ENCODE measurements at regions not wholly inside any gene's neighbourhood (a gene's known extent, or its start where the extent isn't known, plus 50 kb on each side); places are given as distances from the start of the nearest gene placed in this dataset.
"Not testable (repeated sequence)": the region's sequence is repeated elsewhere in the genome, so short reads cannot be mapped to it uniquely, and the experiment has no call there.

DNA sequence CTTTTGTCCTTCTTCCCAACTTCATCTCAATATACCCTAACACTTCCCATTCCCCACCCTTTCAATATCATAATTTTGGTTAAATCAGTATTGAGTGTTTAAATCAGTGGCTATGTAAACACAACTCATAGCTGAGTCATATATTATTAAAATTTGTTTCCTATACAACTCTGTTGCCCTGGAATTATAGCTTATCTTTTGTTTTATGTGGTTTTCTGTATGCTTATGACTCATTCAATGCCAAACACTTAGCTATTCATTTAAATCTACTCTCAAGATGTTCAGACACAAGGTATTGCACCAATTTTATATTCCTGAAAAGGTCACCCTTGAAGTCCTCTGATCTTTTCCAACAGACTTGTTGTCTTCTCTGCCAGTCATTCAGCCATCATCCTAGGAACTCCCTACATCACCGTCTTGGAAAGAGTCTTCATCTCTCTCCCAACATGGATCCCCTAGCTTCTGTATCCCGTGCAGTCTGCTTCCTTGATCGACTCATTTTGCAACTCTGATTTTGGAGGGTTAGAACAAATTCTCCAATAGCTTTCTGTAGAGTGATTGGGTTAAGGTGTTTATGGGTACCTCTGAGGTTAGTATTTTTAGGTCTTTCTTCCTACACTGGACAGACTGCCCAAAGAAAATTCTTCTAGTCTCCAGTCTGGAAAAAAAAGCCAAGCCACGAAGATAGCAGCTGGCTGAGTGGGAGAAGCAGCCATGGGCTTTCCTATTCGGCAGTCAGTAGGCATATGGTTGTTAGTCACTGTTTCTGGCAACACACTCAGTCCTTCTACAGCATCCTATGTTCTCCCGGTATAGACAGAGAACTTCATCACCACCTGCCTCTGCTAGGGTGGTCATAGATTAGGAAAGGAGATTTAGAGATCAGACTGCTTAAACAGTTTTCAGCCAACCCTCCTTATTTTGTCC, 102.1 kb downstream of the CRPPA start:
- DNase-seq: no peak

DNA sequence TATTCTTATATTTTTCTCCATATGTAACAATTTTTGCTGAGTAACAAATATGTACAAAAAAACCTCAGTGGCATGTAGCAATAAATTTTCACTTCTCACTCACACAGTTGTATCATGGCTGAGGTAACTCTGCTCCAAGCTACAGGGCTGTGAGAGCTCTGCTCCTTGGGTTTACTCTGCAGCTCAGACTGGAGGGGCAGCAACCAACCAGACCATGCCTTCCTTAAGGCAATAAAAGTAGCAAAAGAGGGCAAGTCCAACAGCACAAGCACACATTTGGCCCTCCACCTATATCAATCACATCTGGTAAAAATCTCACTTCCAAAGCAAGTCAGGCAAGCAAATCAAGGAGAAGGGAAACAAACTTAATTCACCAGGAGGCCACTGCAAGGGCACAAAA, 102.9 kb downstream of the CRPPA start:
- DNase-seq: no peak

DNA sequence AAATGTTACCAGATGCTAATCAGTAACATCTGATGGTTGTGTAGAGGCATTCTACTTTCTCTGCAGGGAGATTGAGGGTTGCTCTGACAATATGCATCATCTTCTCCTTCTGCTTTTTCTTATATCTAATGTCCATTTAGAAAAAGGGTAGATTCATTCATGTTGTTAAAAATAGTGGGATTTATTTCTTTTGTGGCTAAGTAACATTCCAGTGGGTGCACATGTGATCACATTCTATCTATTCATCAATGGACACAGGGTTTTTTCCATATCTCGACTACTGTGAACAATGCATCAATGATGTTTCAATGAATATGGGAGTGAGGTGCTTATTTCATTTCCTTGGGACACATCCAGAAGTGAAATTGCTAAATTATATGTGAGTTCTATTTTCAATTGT, 103.9 kb downstream of the CRPPA start:
- no peak for DNase-seq

DNA sequence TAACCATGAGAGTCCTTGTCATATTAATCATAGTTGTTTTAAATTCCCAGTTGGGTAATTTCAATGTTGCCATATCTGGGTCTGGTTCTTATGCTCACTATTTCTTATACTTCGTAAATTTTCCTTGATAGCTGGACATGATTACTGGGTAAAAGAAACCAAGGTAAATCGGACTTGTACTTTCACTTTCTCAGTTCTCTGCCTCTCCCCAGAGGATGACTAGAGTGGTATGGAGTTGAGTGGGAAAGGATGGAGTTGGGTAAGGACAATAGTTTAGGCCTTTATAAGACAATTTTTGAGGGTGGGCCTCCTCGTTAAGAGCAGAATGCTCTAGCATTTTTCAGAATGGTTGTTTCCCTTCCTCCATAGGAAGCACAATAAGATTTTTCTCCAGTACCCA, 106.1 kb downstream of the CRPPA start:
- DNase-seq: no peak

DNA sequence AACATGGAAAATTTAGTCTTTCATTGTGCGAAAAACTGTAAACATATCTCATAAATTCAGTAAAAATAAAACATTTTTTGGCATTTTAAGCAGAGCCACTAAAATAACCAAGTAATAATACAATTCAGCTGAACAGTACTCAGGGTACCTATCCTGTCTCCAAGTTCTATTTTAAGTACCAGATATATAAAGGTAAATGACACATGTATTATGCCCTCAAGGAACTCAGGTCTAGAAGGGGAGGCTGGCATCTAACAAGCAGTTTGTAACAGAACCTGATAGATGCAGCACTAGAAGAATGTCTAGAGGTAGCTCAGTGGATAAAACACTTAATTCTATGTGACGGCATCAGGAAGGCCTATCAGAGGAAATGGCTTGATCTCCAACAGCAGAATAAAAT, 112.2 kb downstream of the CRPPA start:
- no peak for DNase-seq

DNA sequence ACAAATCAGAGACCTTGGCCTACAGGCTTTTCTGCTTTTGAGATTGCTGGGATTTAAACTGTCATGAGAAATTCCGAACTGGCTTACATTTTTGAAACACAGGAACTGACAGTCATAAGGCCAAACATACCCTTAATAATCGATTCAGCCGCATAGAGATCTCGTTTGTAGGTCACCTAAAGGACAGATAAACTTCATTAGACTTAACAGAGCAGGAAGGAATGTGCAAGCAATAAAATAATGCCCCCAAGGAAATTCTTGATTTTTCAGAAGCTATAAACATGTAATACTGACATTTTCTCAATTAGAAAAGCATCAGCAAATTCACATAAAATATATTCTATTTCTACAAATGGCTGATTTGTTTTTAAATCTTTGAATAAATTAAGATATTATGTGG, 120.0 kb downstream of the CRPPA start:
- DNase-seq: peak; percentile 18

DNA sequence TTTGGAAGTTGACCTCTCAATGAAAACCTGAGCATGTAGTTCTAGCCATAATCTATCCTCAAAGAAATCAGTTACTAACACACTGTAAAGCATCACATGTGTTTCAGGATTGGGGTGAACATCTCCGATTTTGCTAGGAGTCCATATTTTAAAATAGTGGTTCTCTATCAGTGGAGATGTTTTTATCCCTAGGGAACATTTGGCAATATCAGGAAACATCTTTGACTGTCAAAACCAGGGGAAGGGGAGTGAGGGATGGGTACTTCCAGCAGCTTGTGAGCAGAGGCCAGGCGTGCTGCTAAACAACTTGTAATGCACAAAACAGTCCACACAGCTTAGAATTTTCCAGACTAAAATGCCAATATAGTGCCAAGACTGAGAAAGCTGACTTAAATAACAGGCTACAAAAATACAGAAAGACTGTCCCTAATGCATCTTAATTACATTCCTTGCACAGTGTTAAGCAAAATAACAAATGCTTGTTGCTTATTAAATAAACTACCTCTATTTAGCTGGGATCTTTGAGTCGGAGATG, 120.9 kb downstream of the CRPPA start:
- no peak for DNase-seq

DNA sequence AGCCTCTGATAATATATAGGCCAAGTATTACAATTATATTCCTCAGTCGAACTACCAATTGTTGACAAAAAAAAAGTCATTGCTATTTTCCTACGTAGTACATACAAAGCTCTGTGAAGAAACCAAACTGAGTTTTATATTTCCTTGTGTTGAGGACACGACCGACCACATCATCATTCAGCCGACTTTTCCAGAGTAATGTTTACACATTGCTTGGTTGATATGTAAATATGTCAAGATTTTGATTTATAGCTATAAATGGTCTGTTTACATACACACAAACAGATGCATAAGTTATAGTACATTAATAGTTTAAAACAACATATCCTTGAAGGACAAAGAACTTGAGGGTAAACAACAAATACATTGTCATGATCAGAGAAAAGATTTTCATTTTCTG, 121.5 kb downstream of the CRPPA start:
- DNase-seq: no peak

DNA sequence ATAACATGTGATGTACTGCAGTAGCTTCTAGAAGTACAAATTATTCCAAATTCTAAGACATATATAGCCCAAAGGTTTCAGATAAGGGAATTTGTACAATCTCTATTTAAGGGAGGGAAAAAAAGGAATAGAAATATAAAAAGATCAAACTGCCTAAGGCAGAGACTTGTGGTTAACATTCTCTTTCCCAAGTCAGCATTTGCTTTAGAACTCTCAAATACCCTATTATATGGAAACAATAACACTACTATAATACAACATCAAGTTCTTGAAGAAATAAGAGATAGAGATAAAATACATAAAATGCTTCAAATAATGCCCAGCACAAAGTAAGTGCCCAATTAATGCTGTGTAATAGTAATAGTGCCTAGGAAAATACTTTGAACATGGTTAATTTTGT, 123.1 kb downstream of the CRPPA start:
- no peak for DNase-seq

DNA sequence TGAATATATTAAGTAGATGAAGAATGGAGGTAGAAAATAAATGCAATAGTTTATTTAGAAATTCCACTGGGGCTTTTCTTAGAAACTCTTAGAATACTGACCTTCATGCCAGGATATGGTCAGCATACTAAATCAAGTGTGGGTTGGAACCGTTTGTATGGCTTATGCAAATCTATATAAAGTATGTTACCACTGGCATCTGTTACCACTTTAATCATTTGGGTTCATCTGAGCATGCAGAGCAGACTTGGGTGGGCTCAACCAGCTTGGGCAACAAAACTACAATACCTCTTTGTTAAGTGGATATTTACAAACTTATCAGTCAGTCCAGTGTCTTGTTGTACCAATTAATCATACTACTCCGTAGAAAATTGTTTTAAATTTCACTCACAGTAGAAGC, 125.8 kb downstream of the CRPPA start:
- no peak for DNase-seq

DNA sequence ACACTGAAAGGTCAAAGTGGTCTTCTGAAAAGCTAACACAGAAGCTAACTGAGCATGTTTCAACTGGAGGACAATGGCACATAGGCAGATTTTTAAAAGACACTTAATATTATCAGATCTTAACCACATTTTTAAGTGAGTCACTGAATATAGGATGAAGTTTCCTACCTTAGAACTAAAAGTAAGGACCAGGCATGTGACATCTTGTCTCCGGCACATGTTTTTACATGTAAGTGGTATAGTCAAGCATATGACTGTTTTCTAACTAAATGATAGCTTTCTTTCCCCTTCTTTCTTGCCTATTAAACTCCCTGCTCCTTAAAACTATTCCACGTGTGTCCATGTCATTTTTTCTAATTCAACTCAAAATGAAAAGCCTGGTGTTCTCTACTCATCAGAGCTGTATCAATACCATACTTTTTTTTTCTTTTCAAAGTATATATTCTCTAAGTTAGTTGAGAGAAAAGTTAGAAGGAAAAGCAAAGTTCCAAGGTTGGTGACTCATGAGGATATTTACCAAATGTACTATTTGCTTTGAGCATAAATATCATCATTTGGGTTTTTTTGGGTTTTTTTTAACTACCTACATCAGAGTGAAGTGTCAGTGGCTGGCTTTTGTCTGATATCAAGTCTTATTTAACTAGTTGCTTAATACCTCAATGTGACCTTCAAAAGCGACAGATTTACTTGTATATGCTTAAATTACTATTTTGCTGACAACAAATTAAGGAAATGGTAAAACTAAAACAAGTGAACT, 127.5 kb downstream of the CRPPA start:
- DNase-seq: no peak

DNA sequence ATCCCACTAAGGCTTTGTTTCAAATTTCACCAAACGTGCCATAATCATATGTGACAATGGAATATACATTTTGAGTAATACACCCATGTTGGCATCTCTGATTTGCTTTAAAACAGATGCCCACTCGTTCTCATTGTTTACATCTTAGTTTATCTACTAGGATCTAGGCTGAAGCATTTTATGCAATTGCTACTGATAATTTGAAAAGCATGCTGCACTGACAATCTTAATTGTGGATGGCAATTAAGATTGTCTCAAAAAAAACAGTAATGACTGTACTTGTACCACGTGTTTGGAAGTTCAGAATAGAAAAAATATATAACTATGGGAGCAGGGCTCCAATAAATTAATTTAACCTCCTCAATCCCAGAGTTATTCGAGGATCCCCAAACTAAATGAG, 136.8 kb downstream of the CRPPA start:
- no peak for DNase-seq

DNA sequence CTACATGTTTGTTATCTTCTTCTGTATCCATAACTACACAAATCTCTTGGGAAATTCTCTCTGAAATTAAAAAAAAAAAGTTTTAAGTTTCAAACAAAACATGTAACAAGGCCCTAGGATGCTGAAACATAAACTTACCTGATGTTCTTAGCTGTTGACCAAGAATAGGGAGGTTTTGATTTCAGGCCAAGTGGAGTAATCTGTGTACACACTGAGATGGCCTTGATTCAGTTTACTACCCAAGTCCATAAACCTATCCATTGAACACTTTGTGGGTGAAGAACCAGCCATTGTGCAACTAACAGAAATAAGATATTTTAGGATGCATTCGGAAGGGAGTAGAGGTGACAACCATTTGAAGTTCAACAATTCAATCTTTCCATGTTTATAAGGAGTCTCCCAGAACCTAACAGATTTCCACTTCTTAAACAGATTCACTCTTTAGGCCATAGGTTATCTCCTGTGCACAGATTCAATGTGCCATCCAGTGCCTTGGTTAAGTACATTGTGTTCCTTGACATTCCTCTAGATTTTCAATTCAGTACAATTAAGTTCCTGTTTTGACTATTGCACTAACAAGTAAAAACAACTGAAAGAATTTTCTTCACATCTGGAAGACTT, 143.1 kb downstream of the CRPPA start:
- no peak for DNase-seq

DNA sequence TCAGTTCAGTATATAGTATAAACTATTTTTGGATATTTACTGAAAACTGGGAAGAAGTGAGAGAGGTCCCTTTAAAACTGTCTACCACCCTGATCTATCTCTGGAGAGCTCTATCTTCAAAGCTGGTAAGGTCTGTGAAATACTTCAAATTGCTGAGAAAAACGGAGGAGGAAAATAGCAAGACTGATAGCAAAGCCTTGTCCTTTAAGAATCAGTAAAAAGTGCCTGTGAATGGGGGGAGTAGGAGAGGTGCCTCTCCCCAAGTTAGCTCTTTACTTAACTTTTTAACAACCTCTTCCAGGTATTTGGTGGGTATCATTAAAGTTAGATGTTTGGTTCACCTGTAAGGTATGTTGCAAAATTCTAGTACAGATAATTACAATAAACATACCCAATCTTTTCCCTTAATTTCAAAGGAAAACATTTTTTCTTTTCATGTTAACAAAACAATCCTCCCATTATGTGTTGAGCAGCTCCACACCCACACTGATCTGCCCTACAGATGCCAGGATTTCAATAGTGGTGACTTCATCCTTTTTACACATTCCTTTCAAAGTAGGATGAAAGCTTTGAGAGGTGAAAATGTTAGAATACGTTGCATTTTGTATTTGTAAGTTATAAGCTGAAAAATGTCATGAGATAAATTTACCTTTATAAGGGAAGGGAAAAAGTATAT, 149.2 kb downstream of the CRPPA start:
- DNase-seq: no peak

DNA sequence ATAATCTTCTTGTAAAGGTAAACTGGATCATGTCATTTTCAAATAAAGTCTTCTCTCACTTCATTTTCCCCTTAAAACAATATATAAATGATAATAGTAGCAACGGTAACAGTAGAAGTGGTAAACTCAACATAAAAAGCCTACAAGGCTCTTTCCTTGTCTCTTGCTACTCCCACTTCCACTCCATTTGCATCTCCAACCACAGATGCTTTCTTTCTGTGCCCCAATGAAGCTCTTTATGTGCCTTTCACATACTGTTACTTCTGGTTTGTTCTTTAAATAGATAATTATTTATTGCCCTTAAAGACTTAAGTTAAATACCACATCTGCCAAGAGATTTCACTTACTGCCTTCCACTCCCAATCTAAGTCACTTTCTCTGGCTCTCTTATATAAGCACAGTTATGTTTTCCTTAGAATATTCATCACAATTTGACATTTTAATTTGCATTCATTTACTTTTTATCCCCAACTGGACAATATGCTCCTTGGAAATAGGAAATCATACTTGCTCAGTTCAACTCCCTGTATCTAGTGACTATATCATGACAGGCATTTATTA, 149.9 kb downstream of the CRPPA start:
- no peak for DNase-seq

DNA sequence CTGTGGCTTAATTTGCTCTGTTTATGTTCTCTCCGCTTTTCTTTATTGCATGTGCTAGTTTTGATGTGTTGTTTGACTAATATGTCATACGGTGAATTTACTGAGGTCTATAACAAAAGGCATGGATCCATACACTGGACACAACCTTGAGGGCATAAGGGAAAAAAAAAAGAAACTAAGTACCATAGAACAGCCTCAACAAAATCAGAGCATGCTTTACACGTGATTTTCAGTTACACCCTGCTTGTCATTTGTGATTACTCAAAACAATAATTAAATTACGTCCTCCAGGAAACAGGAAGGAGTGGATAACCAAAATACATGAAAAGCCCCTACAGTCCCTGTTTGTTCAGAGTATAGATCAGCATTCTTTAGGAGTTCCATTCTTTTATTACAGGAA, 150.5 kb downstream of the CRPPA start:
- peak; percentile 6 for DNase-seq

DNA sequence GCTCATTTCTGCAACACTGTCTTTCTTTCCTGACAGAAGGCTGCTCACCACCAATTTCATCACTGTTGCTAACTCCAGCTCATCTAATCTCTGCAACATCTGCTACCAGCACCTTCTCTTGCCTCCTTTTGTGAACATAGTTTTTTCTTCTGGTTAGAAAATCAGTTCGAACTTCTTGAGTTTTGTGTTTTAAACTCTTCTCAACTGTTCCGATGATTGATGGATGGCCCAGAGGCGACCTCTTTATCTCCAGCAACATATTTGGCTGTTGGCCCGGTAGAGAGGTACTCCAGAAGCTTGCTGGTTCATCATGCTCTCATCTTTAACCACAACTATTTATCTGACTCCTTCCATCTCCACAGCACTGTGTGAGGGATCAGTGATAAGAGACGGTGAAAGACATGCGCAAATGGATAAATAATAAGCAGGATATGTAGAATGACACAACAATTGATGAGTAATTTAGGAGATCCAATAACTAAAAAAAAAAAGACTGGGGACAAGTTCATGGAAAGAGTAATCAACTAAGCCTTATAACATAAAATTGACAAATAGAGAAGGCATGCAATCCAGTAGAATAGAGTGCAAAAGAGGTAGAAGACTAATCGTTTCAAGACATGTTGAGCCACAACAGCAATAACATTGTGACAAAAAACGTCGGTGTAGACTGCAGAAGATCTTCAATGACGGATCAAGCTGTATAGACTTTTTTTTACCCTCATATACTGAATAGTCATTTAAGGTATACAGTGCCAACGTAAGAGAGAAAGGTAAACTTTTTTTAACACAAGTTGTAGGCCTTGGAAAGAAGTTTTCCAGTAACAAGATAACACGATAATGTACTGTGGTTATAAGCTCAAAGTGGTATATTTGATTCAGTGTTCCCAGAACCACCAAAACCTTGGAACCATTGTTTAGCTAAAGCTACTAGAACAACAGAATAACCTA, 152.2 kb downstream of the CRPPA start:
- no peak for DNase-seq

DNA sequence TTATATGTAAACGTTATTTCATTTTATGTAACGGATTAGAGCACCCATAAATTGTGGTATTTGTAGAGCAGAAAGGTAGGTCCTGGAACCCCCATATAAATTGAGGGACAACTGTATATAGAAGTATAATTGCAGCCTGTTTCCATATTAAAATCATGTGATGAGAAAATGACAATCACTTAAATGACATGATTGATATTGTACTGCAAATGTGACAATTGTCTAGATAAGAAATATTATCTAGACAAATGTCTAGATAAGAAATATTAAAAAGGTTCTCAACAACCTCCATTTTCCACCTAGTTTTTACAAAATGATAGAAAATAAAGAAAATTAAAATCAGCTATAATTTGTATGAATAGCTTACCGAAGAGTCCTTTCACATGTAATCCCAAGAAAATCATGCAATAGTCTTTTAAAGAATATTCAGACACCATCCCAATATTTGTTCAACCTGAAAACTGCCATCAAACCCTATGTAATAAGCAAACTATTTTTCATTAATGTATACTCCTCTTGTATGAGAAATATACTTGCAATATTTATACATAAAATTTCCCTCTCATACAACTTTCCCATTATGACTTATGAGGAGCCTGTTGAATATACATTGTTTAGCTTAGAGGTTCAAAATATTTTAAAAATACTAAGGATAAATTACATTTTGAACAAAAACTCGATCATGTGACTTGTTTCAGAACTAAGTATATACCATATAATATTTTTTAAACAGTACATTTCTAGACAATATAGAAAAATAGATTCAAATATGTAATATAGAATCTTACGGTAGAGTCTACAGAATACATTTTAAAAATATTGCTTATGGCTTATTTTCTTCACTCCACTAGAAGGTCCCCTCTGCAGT, 153.2 kb downstream of the CRPPA start:
- DNase-seq: no peak

DNA sequence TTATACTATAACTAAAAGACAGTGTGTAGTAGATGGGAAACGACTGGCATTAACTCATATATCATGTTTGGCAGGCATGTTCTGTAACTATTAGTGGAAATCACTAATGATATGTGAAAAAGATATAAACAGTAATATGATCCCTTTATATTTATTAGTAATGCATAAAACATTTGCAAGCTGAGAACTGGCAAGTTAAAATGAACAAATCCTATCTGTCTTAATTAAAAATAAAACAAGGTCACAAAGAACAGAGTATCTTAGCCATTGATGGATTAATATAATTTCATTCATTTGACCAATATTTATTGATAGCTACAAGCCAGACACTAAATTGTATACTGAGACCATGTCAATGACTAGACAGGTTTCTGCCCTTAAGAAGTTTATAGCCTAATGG, 154.5 kb downstream of the CRPPA start:
- DNase-seq: no peak

DNA sequence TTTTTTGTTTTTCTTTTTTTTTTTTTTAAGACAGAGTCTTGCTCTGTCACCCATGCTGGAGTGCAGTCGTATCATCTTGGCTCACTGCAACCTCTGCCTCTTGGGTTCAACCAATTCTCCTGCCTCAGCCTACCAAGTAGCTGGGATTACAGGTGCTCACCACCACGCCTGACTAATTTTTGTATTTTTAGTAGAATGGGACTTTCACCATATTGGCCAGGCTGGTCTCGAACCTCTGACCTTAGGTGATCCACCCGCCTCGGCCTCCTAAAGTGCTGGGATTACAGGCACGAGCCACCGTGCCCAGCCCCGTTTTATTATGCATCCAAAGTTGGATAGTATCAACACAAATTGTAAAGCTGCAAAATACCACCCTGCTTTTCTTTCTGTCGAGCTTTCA, 154.9 kb downstream of the CRPPA start:
- DNase-seq: not testable (repeated sequence)
